ENCODE measurements at regions not wholly inside any gene's neighbourhood (a gene's known extent, or its start where the extent isn't known, plus 50 kb on each side); places are given as distances from the start of the nearest gene placed in this dataset.

GRCh38 chrX:39988496-39988895 is 109.3 kb downstream of the BCOR start:
- no peaks in the 10 kb centered on the region for H3K36me3 ChIP-seq (ENCODE audit: control insufficient read depth, insufficient read depth, low read length)
- H3K9me3 ChIP-seq (replicated peaks; ENCODE audit: control insufficient read depth, low read depth, low read length): no peaks in the 10 kb centered on the region
- H3K27ac ChIP-seq (ENCODE audit: low read length): no peak overlapping the region
- no peak for DNase-seq
- H3K27me3 ChIP-seq (ENCODE audit: control insufficient read depth, insufficient read depth, low read length): peaks cover 29% of the 10 kb centered on the region
- peaks cover 21% of the 10 kb centered on the region for H3K4me1 ChIP-seq (ENCODE audit: control insufficient read depth, insufficient read depth, low read length)
- H3K4me3 ChIP-seq (ENCODE audit: low read length): no peak overlapping the region

DNA sequence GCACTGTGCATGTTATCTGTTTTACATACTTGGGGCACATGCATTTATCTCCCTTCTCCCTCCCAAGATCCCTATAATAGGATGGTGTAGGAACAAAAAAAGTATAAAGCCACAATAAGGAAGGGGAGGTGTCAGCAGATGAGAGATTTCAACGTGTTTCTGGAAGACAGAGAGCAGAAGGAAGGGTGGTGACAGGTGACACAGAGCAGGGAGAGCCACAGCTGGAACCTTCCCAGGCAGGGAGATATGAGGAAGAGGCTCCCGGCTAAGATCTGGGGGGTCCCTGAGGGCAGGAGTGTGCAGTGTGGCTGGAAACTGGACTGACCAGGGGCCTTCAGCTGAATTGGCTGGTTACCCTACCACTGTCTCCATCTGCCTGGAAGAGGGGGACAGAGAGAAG is 107.4 kb downstream of the BCOR start:
- H3K9me3 ChIP-seq (replicated peaks; ENCODE audit: control insufficient read depth, low read depth, low read length): no peaks in the 10 kb centered on the region
- H3K27me3 ChIP-seq (ENCODE audit: control insufficient read depth, insufficient read depth, low read length): peaks cover 21% of the 10 kb centered on the region
- 0% methylated on average over 1 of the region's 2 CpGs for WGBS (ENCODE audit: insufficient coverage)
- H3K4me1 ChIP-seq (ENCODE audit: control insufficient read depth, insufficient read depth, low read length): peaks cover 2% of the 10 kb centered on the region
- H3K27ac ChIP-seq (ENCODE audit: low read length): no peak overlapping the region
- H3K36me3 ChIP-seq (ENCODE audit: control insufficient read depth, insufficient read depth, low read length): no peaks in the 10 kb centered on the region
- no peak for DNase-seq
- no peak overlapping the region for H3K4me3 ChIP-seq (ENCODE audit: low read length)

GRCh38 chrX:39992300-39992699 is 105.5 kb downstream of the BCOR start:
- Histone ChIP-seq H3K27ac (ENCODE audit: low read length) (no peak overlapping the region), H3K9me3 (replicated peaks; ENCODE audit: control insufficient read depth, low read depth, low read length) (no peaks in the 10 kb centered on the region), H3K36me3 (ENCODE audit: control insufficient read depth, insufficient read depth, low read length) (no peaks in the 10 kb centered on the region), H3K4me3 (ENCODE audit: low read length) (no peak overlapping the region), H3K27me3 (ENCODE audit: control insufficient read depth, insufficient read depth, low read length) (peaks cover 24% of the 10 kb centered on the region), H3K4me1 (ENCODE audit: control insufficient read depth, insufficient read depth, low read length) (no peaks in the 10 kb centered on the region)
- DNase-seq: no peak
- no CpG with 5 or more reads among the region's 7 CpGs for WGBS (ENCODE audit: insufficient coverage)

GRCh38 chrX:39995457-39995856 is 102.3 kb downstream of the BCOR start:
- Histone ChIP-seq H3K27me3 (ENCODE audit: control insufficient read depth, insufficient read depth, low read length) (peaks cover 22% of the 10 kb centered on the region), H3K4me1 (ENCODE audit: control insufficient read depth, insufficient read depth, low read length) (no peaks in the 10 kb centered on the region), H3K4me3 (ENCODE audit: low read length) (no peak overlapping the region), H3K9me3 (replicated peaks; ENCODE audit: control insufficient read depth, low read depth, low read length) (no peaks in the 10 kb centered on the region), H3K27ac (ENCODE audit: low read length) (no peak overlapping the region), H3K36me3 (ENCODE audit: control insufficient read depth, insufficient read depth, low read length) (no peaks in the 10 kb centered on the region)
- 73% methylated on average over 6 of the region's 9 CpGs for WGBS (ENCODE audit: insufficient coverage)
- no peak for DNase-seq

DNA sequence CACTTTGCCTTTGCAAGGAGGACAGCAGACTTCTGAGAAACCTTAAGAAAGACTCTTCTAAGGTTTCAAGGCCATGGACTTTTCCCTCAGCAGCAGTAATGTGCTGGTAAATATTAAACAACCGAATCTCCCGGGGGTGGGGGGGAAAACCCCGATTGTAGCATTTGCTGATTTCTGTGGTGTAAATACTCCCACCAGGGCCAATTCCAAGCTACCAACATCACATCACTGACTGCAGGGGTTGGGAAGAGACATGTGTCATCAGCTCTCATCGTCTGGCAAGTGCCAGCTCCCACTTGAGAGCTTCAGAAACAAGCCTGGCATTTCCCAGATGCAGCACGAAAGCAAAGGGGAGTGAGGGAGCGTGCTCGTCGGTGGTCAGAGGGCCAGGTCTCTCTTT is 101.2 kb downstream of the BCOR start:
- H3K4me3 ChIP-seq (ENCODE audit: low read length): no peak overlapping the region
- H3K27me3 ChIP-seq (ENCODE audit: control insufficient read depth, insufficient read depth, low read length): peaks cover 18% of the 10 kb centered on the region
- no peak for DNase-seq
- WGBS (ENCODE audit: insufficient coverage): 50% methylated on average over 5 of the region's 8 CpGs
- H3K36me3 ChIP-seq (ENCODE audit: control insufficient read depth, insufficient read depth, low read length): no peaks in the 10 kb centered on the region
- H3K9me3 ChIP-seq (replicated peaks; ENCODE audit: control insufficient read depth, low read depth, low read length): no peaks in the 10 kb centered on the region
- no peak overlapping the region for H3K27ac ChIP-seq (ENCODE audit: low read length)
- no peaks in the 10 kb centered on the region for H3K4me1 ChIP-seq (ENCODE audit: control insufficient read depth, insufficient read depth, low read length)

- WGBS (ENCODE audit: insufficient coverage): 53% methylated on average over 2 of the region's 6 CpGs
- H3K27ac ChIP-seq (ENCODE audit: low read length): no peak overlapping the region
- no peaks in the 10 kb centered on the region for H3K9me3 ChIP-seq (replicated peaks; ENCODE audit: control insufficient read depth, low read depth, low read length)
- no peak overlapping the region for H3K4me3 ChIP-seq (ENCODE audit: low read length)
- no peaks in the 10 kb centered on the region for H3K36me3 ChIP-seq (ENCODE audit: control insufficient read depth, insufficient read depth, low read length)
- peaks cover 10% of the 10 kb centered on the region for H3K4me1 ChIP-seq (ENCODE audit: control insufficient read depth, insufficient read depth, low read length)
- no peak for DNase-seq
- peaks cover 26% of the 10 kb centered on the region for H3K27me3 ChIP-seq (ENCODE audit: control insufficient read depth, insufficient read depth, low read length)
Observed at GRCh38 chrX:39998636-39999406, 98.9 kb downstream of the BCOR start.

Data from muscle of leg (tissue), 3 donors.